NCI-H1436 treated with DMSO at 0.1 percent for 48 hours (cell line): ENCODE measurements at regions not wholly inside any gene's neighbourhood (a gene's known extent, or its start where the extent isn't known, plus 50 kb on each side); places are given as distances from the start of the nearest gene placed in this dataset.
"Not testable (repeated sequence)": the region's sequence is repeated elsewhere in the genome, so short reads cannot be mapped to it uniquely, and the experiment has no call there.

ENCODE experiments used
- DNase-seq: peaks from one replicate; lab custom pipeline; 2025; lab: John Stamatoyannopoulos, UW

DNA sequence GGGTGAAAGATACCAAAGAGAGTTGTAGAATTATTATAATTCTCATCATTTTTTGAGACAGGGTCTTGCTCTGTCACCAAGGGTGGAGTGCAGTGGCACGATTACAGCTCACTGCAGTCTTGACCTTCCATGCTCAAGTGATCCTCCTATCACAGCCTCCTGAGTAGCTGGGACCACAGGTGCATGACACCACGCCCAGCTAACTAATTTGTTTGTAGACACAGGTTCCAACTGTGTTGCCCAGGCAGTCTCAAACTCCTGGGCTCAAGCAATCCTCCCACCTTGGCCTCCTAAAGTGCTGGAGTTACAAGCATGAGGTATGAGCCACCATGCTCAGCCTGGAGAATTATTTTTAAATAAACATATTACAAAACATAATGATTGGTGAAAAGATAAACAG lies 92.8 kb upstream of the MSH6 start:
- DNase-seq: no peak

DNA sequence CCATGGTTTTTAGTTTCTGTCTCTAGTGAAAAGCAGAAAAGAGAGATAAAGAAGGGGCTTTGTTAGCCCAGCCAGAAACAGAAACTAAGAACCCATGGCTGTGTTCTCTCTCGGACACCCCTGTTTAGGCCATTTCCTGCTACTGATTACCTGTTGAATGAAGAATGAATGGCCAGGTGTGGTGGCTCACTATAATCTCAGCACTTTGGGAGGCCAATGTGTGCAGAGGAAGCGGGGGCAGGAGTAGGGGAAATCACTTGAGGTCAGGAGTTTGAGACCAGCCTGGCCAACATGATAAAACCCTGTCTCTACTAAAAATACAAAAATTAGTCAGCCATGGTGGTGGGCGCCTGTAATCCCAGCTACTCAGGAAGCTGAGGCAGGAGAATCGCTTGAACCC lies 93.8 kb upstream of the MSH6 start:
- not testable (repeated sequence) for DNase-seq

DNA sequence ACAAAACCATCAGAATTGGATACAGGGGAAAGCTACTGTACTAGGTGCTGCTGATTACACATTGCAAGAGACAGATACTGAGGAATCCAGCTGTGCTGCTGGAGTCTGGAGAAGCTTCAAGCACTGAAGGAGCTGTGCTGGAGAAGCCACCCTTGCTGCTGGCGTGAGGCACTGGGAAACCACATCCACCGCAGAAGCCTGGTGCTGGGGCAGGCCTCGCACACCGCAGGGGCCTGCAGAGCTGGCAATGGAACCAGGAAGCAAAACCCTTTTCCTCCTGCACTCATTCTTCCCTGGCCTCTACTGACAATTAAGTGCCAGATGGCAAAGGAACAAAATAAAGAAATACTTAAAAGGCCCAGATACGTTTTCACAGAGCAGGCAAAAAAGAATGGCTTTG lies 94.4 kb upstream of the MSH6 start:
- no peak for DNase-seq

GRCh38 chr2:47687856-47688255 lies 95.1 kb upstream of the MSH6 start:
- no peak for DNase-seq

DNA sequence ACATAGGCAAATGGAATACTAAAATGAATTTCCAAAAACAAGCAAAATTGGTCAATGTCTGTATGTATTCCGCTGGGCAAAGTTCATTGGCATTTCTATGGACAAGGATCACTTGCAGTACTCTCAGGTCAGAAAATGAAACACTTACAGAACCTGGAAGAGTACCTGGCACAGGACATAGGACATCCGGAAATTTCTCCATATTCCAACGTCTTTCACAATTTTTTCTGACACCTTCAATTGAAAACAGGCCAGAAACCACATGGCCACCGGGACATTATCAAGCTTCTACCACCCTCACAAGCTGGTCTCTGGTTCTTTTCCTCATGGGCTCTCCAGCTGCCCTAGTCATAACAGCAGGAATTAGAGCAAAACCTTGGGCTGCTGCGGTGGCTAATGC lies 96.9 kb upstream of the MSH6 start:
- no peak for DNase-seq

- DNase-seq: no peak
Observed at GRCh38 chr2:47682216-47682749, 100.7 kb upstream of the MSH6 start.

- no peak for DNase-seq
Observed at GRCh38 chr2:47676261-47676926, 105.6 kb upstream of the KCNK12 start.

- no peak for DNase-seq
Observed at GRCh38 chr2:47675196-47675825, 104.5 kb upstream of the KCNK12 start.

DNA sequence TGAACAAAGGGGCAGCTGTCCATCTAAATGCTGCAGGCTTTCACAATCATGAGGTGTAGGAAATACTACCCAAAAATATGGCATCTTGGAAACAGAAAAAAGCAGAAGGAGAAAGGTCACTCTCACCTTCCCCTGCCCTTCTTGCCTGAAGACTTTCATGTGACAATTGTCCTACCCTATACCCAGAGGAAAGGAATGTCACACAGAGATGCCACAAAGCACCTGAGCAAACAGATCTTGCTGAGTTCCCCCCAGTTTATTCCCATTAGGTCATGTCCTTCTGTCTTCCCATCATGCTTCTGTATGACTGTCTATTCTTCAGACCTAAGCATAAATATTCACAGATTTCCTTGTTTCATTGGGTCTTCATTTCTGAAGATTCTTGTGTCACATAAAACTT lies 95.5 kb upstream of the KCNK12 start:
- DNase-seq: no peak

GRCh38 chr2:47664817-47665216 lies 94.0 kb upstream of the KCNK12 start:
- no peak for DNase-seq

GRCh38 chr2:47662552-47662951 lies 91.8 kb upstream of the KCNK12 start:
- DNase-seq: no peak

- no peak for DNase-seq
Observed at GRCh38 chr2:47661310-47661709, 90.5 kb upstream of the KCNK12 start.

DNA sequence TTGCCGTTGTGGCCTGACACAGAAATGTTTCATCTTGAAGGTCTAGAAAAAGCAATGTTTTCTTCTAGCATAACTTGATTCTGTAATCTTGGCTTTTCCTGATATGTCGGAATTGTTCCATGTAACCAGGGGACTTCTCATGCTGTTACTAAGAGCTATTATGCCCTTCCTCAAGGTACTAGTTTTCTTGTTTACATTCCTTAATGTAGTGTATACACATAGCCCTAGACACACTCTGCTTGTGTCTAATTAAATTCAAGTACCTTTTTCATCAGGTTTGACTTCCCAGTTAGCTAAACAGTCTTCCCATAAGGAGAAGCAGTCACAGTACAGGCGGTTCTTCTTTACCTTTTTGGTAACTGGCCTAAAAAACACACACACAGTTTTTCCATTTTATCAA lies 89.4 kb upstream of the KCNK12 start:
- no peak for DNase-seq

GRCh38 chr2:47658646-47659320 lies 88.0 kb upstream of the KCNK12 start:
- no peak for DNase-seq

DNA sequence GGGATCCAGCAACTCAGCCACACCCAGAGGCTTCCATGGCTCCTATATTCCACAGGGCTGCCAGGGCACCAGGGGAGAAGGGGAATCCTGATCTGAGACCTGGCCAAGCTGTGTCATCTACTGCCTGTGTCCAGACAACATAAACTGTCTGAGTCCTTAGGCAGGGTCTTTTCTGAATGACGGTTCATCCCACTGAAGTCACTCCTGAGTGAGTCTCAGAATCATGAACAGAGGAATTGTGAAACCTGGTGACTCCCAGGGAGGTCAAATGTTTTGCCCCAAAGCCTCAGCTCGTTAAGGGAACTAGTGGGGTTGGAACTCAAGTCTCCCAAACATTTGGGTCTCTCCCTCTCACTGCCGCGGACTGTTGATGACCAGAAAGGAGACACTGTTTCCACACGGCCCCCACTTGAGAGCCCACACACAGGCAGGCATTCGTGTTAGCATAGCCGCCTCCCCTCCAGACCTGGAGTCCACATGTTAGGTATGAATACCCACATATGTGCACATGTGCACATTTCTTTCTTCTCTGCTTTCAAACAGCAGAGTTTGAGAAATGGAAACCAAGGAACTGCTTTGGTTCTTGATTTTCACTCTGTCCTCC lies 87.2 kb upstream of the KCNK12 start:
- no peak for DNase-seq

GRCh38 chr2:47656715-47657600 lies 86.2 kb upstream of the KCNK12 start:
- no peak for DNase-seq

DNA sequence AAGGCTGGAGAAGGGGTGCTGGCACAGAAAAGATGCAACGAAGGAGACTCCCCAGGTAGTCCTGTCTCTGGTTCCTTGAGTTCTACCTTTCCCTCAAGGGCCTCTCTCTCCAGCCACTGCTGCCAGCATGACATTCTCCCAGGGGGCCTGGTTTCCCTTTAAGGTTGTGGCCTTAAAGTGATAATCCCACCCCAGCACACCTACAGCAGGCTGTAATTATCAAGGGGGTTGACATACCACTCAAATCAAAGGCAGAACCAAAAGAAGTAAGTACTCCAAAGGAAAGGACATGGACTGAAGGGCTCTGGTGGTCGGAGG lies 84.7 kb upstream of the KCNK12 start:
- no peak for DNase-seq

DNA sequence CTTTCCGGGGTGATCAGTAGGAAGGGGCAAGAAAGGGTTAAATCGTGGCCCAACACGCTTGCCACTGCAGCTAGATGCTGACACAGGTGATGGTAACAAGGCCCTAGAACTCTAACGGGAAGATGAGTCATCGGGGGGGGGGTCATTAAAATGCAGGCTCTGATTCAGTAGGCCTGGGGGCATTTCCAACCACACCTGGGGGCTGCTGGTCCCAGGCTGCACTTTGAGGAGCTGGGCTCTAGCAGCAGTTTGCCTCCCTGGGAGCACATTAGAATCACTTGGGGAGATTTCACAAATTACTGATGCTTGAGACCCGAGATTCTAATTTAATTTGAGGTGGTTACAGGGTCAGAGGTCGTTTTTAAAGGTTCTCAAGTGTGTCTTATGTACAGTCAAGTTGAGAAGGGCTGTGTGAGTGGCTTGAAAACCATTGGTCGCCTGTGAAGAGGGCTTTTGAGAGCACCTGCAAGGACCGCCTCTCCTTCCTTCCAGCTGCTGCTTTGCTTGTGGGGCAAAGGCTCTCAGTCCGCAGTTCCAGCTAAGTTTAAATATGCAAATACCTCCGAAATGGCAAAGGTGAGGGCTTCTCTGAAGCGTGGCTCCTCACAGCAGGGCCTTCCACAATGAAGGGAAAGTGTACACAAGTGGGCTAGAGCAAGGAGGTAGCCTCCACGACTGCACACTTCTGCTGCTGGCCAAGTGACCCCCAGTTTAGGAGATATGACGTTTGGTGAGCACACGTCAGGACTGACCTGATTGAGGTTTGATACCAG lies 84.2 kb upstream of the KCNK12 start:
- DNase-seq: peak; percentile 16

GRCh38 chr2:47653902-47654789 lies 83.4 kb upstream of the KCNK12 start:
- DNase-seq: no peak

GRCh38 chr2:47653036-47653435 lies 82.3 kb upstream of the KCNK12 start:
- no peak for DNase-seq
